GM12878 (cell line): ENCODE measurements at regions not wholly inside any gene's neighbourhood (a gene's known extent, or its start where the extent isn't known, plus 50 kb on each side); places are given as distances from the start of the nearest gene placed in this dataset.

Experiments
- ATAC-seq: fragments of 200-7000 bp; cut with Tn5 transposase; 3 replicates; pipeline ENCODE4 v1.9.1; 2020; ENCODE audit warnings: mild to moderate bottlenecking, moderate library complexity
- BruUV-seq: library from RNA; stranded (reverse); fragments of 400-500 nt; replicated peaks from 2 replicates; lab custom pipeline; 2021; lab: Mats Ljungman, UMichigan
- CTCF ChIA-PET: fragments of 300-600 bp; sonication (Branson Sonifier 250); formaldehyde crosslinking; extraction: SDS; loops from one replicate; lab custom pipeline; 2021; ENCODE audit warnings: inconsistent platforms; lab: Yijun Ruan, JAX
- POLR2A ChIA-PET: fragments of 350-600 bp; formaldehyde crosslinking; extraction: SDS; loops from one replicate; lab custom pipeline; 2021; ENCODE audit warnings: inconsistent platforms; lab: Charles Lee
- RAD21 ChIA-PET: fragments of 300-600 bp; sonication (Branson Sonifier 250); formaldehyde crosslinking; loops from one replicate; lab custom pipeline; 2023; ENCODE audit warnings: antibody characterized with exemption; ENCODE audit not compliant: unreplicated experiment; lab: Charles Lee
- SMC1A ChIA-PET: fragments of 300-600 bp; sonication (Branson Sonifier 250); formaldehyde crosslinking; loops from one replicate; lab custom pipeline; 2023; ENCODE audit not compliant: unreplicated experiment, uncharacterized antibody; lab: Charles Lee
- DNase-seq: peaks from one replicate; pipeline ENCODE4 v3.0.0-alpha.2; 2011; ENCODE audit warnings: low read depth, low spot score
- FAIRE-seq: peaks from 3 replicates; lab custom pipeline; 2011; peaks lifted over from hg19 to GRCh38; lab: Jason Lieb, UNC
- H2AFZ ChIP-seq: 2 replicates; pipeline ENCODE4 v1.6.0; 2011; ENCODE audit warnings: low read depth, low read length, control low read depth; ENCODE audit not compliant: control insufficient read depth
- H3K27ac ChIP-seq: 2 replicates; pipeline ENCODE4 v1.5.1; 2011; ENCODE audit warnings: control low read depth; ENCODE audit not compliant: control insufficient read depth, insufficient read depth
- H3K27me3 ChIP-seq, 2 experiments: replicated peaks in 1 of 2; 2 replicates each; pipeline versions ENCODE4 v1.6.0 to v1.6.1; 2011; ENCODE audit warnings: low read length in 1 of 2; ENCODE audit not compliant: control insufficient read depth in 2 of 2, insufficient read depth in 2 of 2
- H3K36me3 ChIP-seq, 2 experiments: 2 replicates each; pipeline ENCODE4 v1.5.1; 2011; ENCODE audit warnings: low read length in 1 of 2; ENCODE audit not compliant: control insufficient read depth in 2 of 2, insufficient read depth in 2 of 2
- H3K4me1 ChIP-seq: 2 replicates; pipeline ENCODE4 v1.6.1; 2011; ENCODE audit warnings: mild to moderate bottlenecking, low read length, moderate library complexity, mixed read lengths; ENCODE audit not compliant: control insufficient read depth, insufficient read depth
- H3K4me2 ChIP-seq: 2 replicates; pipeline ENCODE4 v1.6.0; 2011; ENCODE audit warnings: control low read depth; ENCODE audit not compliant: control insufficient read depth, insufficient read depth
- H3K4me3 ChIP-seq: fragments of 200-600 bp; sonication (generic); 2 replicates; pipeline ENCODE4 v1.5.1; 2016
- H3K79me2 ChIP-seq: 2 replicates; pipeline ENCODE4 v1.6.0; 2011; ENCODE audit warnings: low read length; ENCODE audit not compliant: control insufficient read depth, insufficient read depth
- H3K9ac ChIP-seq: 2 replicates; pipeline ENCODE4 v1.8.0; 2011; ENCODE audit warnings: low read length, control low read depth, mixed read lengths; ENCODE audit not compliant: control insufficient read depth, insufficient read depth
- H3K9me3 ChIP-seq: replicated peaks from 3 replicates; pipeline ENCODE4 v1.5.1; 2011; ENCODE audit warnings: mild to moderate bottlenecking, low read length; ENCODE audit not compliant: control insufficient read depth, insufficient read depth
- H4K20me1 ChIP-seq: 2 replicates; pipeline ENCODE4 v1.6.0; 2011; ENCODE audit not compliant: control insufficient read depth, insufficient read depth
- POLR2A ChIP-seq: IDR thresholded peaks from 2 replicates; pipeline ENCODE4 v1.6.1; 2011; ENCODE audit warnings: low read depth, mild to moderate bottlenecking, low read length
- SPI1 ChIP-seq: IDR thresholded peaks from 2 replicates; pipeline ENCODE4 v1.6.1; 2011; ENCODE audit warnings: low read depth, mild to moderate bottlenecking, low read length, moderate library complexity, borderline replicate concordance; ENCODE audit not compliant: insufficient read depth
- WGBS: methylation state at CpG from one replicate; pipeline ENCODE4 v1.1.6; 2016; ENCODE audit warnings: low lambda C conversion rate; ENCODE audit not compliant: insufficient replicate concordance, insufficient coverage; ENCODE audit errors: missing lambda C conversion rate; 5-methylcytosine and 5-hydroxymethylcytosine counted together
- in situ Hi-C: fragments of 300-500 bp; cut with MboI; formaldehyde crosslinking; loops from 9 replicates; pipeline ENCODE4 v1.14.3; 2018; ENCODE audit warnings: mixed read lengths
- intact Hi-C: fragments of 100-400 bp; cut with micrococcal nuclease; formaldehyde crosslinking; loops from one replicate; pipeline ENCODE4 v1.14.2; 2022; ENCODE audit not compliant: unreplicated experiment
- TF ChIP-seq, protein P1 (sequence below): fragments of 450-650 bp; IDR thresholded peaks from 2 replicates; pipeline ENCODE4 v1.6.1; 2017; ENCODE audit warnings: borderline replicate concordance

DNA sequence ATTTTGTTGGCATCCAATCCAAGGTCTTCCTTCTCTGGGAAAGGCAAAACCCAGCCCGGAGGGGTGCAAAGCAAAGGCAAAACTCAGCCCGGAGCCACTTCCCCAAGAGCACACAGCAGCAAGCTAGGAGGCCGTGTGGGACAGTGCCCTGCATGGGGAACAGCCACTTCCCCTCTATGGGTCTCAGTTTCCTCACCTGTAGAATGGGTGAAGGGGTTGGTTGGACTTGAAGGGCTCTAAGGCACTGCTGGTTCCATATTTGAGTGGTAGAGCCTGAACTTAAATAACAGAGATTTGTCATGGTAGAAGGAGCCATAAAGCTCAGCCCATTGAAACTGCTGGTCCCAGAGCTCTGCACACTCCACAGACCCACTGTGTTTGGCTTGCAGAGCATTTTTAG lies 51.3 kb upstream of the CCDC167 start:
- in situ Hi-C loops, result loop anchor here (10.0 kb wide), 1 partner anchor 56 kb away; the partner anchor contains the start of gene CCDC167
- peaks cover 79% of the 10 kb centered on the region for H3K4me1 ChIP-seq
- H3K79me2 ChIP-seq, result peaks cover 28% of the 10 kb centered on the region
- peak overlapping the region; percentile 91 for H3K27ac ChIP-seq
- no peak overlapping the region for H3K4me2 ChIP-seq
- ATAC-seq (no peak), FAIRE-seq (no peak), DNase-seq (no peak)
- peak overlapping the region; percentile 6; the same call in 1 of the 2 replicates for H3K9ac ChIP-seq
- CTCF ChIA-PET, result interaction anchor here (0.9 to 16.5 kb wide), 3 partner anchors 11 to 47 kb away, joined by 4 to 235 read pairs (median 81); no protein-coding TSS in a partner anchor
- RAD21 ChIA-PET, result interaction anchor here (1.2 to 9.3 kb wide), 4 partner anchors 9 to 54 kb away, joined by 3 to 174 read pairs (median 10); no protein-coding TSS in a partner anchor
- no peaks in the 10 kb centered on the region for H3K9me3 ChIP-seq
- no peaks in the 10 kb centered on the region for H3K36me3 ChIP-seq
- BruUV-seq, result no TSS peak
- no peaks in the 10 kb centered on the region for H4K20me1 ChIP-seq
- no peak overlapping the region for H3K4me3 ChIP-seq
- no peaks in the 10 kb centered on the region for H3K27me3 ChIP-seq
- H2AFZ ChIP-seq, result no peak overlapping the region
- SMC1A ChIA-PET, result interaction anchor here (0.8 to 15.4 kb wide), 6 partner anchors 13 to 56 kb away, joined by 3 to 232 read pairs (median 5); no protein-coding TSS in a partner anchor
- peak; percentile 47; the same call in 1 of the 2 replicates for TF ChIP-seq SPI1
- TF ChIP-seq, protein P1, sequence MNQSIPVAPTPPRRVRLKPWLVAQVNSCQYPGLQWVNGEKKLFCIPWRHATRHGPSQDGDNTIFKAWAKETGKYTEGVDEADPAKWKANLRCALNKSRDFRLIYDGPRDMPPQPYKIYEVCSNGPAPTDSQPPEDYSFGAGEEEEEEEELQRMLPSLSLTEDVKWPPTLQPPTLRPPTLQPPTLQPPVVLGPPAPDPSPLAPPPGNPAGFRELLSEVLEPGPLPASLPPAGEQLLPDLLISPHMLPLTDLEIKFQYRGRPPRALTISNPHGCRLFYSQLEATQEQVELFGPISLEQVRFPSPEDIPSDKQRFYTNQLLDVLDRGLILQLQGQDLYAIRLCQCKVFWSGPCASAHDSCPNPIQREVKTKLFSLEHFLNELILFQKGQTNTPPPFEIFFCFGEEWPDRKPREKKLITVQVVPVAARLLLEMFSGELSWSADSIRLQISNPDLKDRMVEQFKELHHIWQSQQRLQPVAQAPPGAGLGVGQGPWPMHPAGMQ, result no peak
- no peak for TF ChIP-seq POLR2A
- intact Hi-C loops, result loop anchor here (10.0 kb wide), 1 partner anchor 396 kb away; no protein-coding TSS in a partner anchor
- 2% methylated on average over 3 of the region's 3 CpGs for WGBS
- POLR2A ChIA-PET, result interaction anchor here (1.2 to 6.2 kb wide), 3 partner anchors 11 to 117 kb away, joined by 3 to 114 read pairs (median 6); no protein-coding TSS in a partner anchor
